Testis (tissue), 2 donors: ENCODE measurements at regions not wholly inside any gene's neighbourhood (a gene's known extent, or its start where the extent isn't known, plus 50 kb on each side); places are given as distances from the start of the nearest gene placed in this dataset.

Experiments used
- DNase-seq: peaks from one replicate; pipeline ENCODE4 v3.0.0-alpha.2; 2019
- H3K27ac ChIP-seq, 2 donors: fragments of 200-600 bp; sonication (generic); one replicate each; pipeline ENCODE4 v1.5.1; 2019
- H3K27me3 ChIP-seq: fragments of 200-600 bp; sonication (generic); one replicate; pipeline ENCODE4 v1.5.1; 2019
- H3K36me3 ChIP-seq: fragments of 200-600 bp; sonication (generic); one replicate; pipeline ENCODE4 v1.5.1; 2017; ENCODE audit warnings: low read depth; ENCODE audit errors: missing control alignments
- H3K4me1 ChIP-seq: fragments of 200-600 bp; sonication (generic); one replicate; pipeline ENCODE4 v1.5.1; 2019
- H3K4me3 ChIP-seq, 2 donors: fragments of 200-600 bp; sonication (generic); one replicate each; pipeline ENCODE4 v1.5.1; 2017 to 2019
- H3K9me3 ChIP-seq: fragments of 200-600 bp; sonication (generic); one replicate; pipeline ENCODE4 v1.5.1; 2017
- POLR2A ChIP-seq: fragments of 450-650 bp; IDR thresholded peaks from one replicate; pipeline ENCODE4 v1.6.1; 2017; ENCODE audit warnings: antibody characterized with exemption, mild to moderate bottlenecking, moderate library complexity
- WGBS, 2 donors: methylation state at CpG; one replicate each; pipeline ENCODE4 v1.1.5; 2018; 5-methylcytosine and 5-hydroxymethylcytosine counted together
- intact Hi-C: fragments of 100-400 bp; cut with DNase I; formaldehyde crosslinking; loops from one replicate; pipeline ENCODE4 v1.15.1; 2023; ENCODE audit warnings: low total_unique reads
- TF ChIP-seq, protein P1 (sequence below), 3 experiments: fragments of 450-650 bp in 2 of 3; fragments of 200-600 bp in 1 of 3; sonication (generic) in 1 of 3; IDR thresholded peaks; one replicate each; pipeline ENCODE4 v1.5.1; 2016 to 2019; ENCODE audit warnings: antibody characterized with exemption in 3 of 3, mild to moderate bottlenecking in 2 of 3, moderate library complexity in 1 of 3

- DNase-seq, result no peak
These were observed 74.9 kb upstream of the BCAT1 start for GRCh38 chr12:25023808-25024207.

GRCh38 chr12:25020621-25021243, 71.8 kb upstream of the BCAT1 start:
- 86 to 88% methylated on average over 7 of the region's 7 CpGs for WGBS, 2 donors
- TF ChIP-seq POLR2A, result no peak
- TF ChIP-seq, protein P1, sequence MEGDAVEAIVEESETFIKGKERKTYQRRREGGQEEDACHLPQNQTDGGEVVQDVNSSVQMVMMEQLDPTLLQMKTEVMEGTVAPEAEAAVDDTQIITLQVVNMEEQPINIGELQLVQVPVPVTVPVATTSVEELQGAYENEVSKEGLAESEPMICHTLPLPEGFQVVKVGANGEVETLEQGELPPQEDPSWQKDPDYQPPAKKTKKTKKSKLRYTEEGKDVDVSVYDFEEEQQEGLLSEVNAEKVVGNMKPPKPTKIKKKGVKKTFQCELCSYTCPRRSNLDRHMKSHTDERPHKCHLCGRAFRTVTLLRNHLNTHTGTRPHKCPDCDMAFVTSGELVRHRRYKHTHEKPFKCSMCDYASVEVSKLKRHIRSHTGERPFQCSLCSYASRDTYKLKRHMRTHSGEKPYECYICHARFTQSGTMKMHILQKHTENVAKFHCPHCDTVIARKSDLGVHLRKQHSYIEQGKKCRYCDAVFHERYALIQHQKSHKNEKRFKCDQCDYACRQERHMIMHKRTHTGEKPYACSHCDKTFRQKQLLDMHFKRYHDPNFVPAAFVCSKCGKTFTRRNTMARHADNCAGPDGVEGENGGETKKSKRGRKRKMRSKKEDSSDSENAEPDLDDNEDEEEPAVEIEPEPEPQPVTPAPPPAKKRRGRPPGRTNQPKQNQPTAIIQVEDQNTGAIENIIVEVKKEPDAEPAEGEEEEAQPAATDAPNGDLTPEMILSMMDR (IDR thresholded peaks at IDR 0.05), result no peak
- Histone ChIP-seq H3K4me3 (no peak overlapping the region), H3K27ac (no peak overlapping the region), H3K9me3 (no peaks in the 10 kb centered on the region), H3K4me1 (no peaks in the 10 kb centered on the region), H3K27me3 (no peaks in the 10 kb centered on the region), H3K36me3 (no peaks in the 10 kb centered on the region)
- intact Hi-C loops, result no loop called here
- DNase-seq, result no peak

More at GRCh38 chr12:25023808-25024207, 74.9 kb upstream of the BCAT1 start:
- Histone ChIP-seq H3K27ac (no peak overlapping the region), H3K4me1 (no peaks in the 10 kb centered on the region), H3K9me3 (no peaks in the 10 kb centered on the region), H3K4me3 (no peak overlapping the region), H3K27me3 (no peaks in the 10 kb centered on the region), H3K36me3 (no peaks in the 10 kb centered on the region)
- WGBS, 2 donors, result 76 to 85% methylated on average over 4 of the region's 4 CpGs
- TF ChIP-seq, protein P1 (IDR thresholded peaks at IDR 0.05), result no peak
- no peak for TF ChIP-seq POLR2A
- intact Hi-C loops, result no loop called here

DNA sequence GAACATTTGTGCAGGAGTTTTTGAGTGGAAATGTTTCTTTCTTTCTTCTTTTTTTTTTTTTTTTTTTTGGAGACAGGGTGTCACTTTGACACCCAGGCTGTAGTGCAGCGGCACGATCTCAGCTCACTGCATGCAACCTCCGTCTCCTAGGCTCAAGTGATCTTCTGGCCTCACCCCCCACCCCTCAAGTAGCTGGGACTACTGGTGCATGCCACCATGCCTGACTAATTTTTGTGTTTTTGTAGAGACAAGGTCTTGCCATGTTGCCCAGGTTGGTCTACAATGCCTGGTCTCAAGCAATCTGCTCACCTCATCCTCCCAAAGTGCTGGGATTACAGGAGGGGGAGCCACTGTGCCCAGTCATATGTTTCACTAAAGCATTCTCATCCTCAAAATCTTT, 69.2 kb upstream of the BCAT1 start:
- no peak overlapping the region for H3K4me3 ChIP-seq
- H3K4me1 ChIP-seq, result no peaks in the 10 kb centered on the region
- no peak overlapping the region for H3K27ac ChIP-seq
- TF ChIP-seq POLR2A, result no peak
- TF ChIP-seq, protein P1 (IDR thresholded peaks at IDR 0.05), result no peak
- intact Hi-C loops, result no loop called here
- no peaks in the 10 kb centered on the region for H3K36me3 ChIP-seq
- WGBS, 2 donors, result 75 to 95% methylated on average over 3 of the region's 3 CpGs
- no peaks in the 10 kb centered on the region for H3K9me3 ChIP-seq
- no peaks in the 10 kb centered on the region for H3K27me3 ChIP-seq
- DNase-seq, result no peak

- Histone ChIP-seq H3K36me3 (no peaks in the 10 kb centered on the region), H3K27ac (no peak overlapping the region), H3K4me3 (no peak overlapping the region), H3K27me3 (no peaks in the 10 kb centered on the region), H3K4me1 (no peaks in the 10 kb centered on the region), H3K9me3 (no peaks in the 10 kb centered on the region)
- TF ChIP-seq POLR2A, result no peak
- TF ChIP-seq, protein P1 (IDR thresholded peaks at IDR 0.05), result no peak
- intact Hi-C loops, result no loop called here
- no peak for DNase-seq
- 72 to 79% methylated on average over 3 of the region's 3 CpGs for WGBS, 2 donors
These were observed 68.4 kb upstream of the BCAT1 start for GRCh38 chr12:25017336-25017735.

GRCh38 chr12:25014961-25015360, 66.1 kb upstream of the BCAT1 start:
- H3K4me1 ChIP-seq, result no peaks in the 10 kb centered on the region
- H3K4me3 ChIP-seq, result no peak overlapping the region
- no peaks in the 10 kb centered on the region for H3K27me3 ChIP-seq
- 84 to 89% methylated on average over 2 of the region's 2 CpGs for WGBS, 2 donors
- no peak overlapping the region for H3K27ac ChIP-seq
- no peak for TF ChIP-seq POLR2A
- TF ChIP-seq, protein P1 (IDR thresholded peaks at IDR 0.05), result no peak
- H3K9me3 ChIP-seq, result no peaks in the 10 kb centered on the region
- DNase-seq, result no peak
- no peaks in the 10 kb centered on the region for H3K36me3 ChIP-seq
- intact Hi-C loops, result no loop called here
